Right forelimb (tissue), 1 donor: ENCODE measurements at regions not wholly inside any gene's neighbourhood (a gene's known extent, or its start where the extent isn't known, plus 50 kb on each side); places are given as distances from the start of the nearest gene placed in this dataset.
A peak's percentile ranks its signal among the peaks of the same experiment; 100 is the strongest.

Experiments
- DNase-seq: peaks from one replicate; pipeline ENCODE4 v3.0.0-alpha.2; 2018

DNA sequence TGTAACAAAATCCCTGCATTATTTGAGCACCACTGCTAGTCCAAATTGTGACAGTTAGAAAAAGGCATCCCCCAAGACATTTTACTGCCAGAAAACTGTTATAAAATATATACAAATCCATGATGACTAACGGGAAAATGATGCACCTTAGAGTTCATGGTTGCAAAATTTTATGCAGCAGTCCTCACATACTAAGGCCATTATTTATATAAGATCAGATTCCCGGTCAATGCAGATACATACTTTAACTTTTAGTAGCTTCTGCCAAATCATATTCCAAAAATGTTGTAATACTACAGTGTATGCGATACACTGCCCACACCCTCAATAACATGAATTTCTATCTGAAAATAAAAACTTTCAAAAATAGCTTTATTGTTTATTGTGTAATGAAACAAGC, 239.9 kb upstream of the ZNF32 start:
- no peak for DNase-seq

DNA sequence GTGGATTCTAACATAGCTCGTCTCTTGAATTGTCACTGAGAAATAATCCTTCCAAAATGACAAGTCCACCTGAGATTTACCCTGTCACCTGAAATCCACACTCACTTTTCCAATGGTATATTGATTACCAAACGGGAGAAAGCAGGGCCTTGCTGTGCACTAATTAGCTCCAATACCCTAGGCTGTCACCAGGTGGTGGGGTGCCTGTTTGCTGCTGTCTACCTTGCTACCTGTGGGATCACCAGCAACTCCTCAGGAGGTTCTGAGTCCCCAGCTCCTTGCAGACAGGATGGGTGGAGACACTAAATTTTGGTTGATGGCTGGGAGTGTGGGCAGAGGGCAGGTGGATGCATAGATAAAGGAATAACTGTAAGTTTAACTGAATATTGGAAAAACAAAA, 237.2 kb upstream of the ZNF32 start:
- no peak for DNase-seq

DNA sequence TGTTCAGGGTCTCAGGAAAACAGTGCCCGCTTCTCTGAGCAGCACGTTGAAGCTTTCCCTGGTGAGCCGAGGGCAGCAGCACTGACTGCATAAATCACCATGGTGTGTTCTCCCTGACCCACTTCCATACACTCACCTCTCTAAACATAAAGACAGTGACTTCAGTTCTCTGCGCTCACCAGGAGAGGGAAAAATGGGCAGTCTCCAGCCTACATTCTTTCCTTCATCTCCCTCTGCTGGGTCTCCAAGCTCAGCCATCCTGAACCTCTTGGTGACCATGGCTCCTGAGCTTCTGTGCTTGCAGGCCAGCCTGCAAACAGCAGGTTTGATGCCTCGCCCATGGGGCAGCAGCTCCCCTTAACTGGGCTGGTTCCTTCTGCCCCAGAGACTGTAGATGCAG, 236.6 kb upstream of the ZNF32 start:
- DNase-seq, result no peak

DNA sequence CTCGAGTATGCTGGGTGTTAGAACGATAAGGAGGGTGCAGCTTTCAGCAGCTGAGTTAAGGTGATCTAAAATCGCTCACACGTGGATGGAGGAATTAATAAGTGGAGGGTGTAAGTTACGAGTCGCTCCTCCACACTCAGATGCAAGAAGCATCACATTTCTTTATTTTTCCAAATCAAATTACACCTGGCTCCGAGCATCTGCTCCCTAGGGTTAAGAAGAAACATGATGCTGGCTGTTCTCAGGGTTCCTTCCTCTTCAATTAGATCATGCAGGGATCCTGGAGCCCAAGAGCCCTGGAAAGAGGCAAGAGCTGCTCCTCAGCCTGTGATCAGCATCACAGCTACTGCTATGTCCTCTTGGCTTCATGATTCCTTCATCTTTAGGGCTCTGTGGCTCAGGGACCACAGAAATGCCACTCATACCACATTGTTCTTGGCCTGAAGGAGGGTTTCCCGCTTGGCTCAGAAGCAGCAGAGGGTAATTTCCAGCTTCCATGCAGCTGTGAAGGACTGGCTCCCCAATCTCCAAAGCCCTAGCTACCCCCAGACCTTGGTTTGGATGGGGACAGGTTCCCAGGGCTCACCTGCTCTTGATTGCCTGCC, 235.9 kb upstream of the ZNF32 start:
- no peak for DNase-seq

DNA sequence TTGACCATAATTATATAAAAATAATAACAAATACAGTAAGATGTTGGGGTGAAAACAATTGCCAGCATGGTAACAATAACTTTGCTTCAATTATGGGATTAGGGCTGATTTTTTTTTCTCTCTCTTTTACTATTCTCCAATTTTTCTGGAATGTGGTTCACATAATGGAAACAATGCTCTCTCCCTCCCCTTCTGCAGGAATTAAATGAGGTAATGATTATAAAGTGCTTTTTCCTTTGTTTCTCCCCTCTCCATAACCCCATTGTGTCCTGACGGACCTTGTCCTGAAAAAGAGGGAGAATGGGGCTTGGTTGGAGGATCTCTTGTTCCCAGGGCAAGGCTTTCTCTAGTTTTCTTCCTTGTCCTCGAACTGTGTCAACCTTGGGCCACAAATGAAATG, 234.0 kb upstream of the ZNF32 start:
- no peak for DNase-seq

DNA sequence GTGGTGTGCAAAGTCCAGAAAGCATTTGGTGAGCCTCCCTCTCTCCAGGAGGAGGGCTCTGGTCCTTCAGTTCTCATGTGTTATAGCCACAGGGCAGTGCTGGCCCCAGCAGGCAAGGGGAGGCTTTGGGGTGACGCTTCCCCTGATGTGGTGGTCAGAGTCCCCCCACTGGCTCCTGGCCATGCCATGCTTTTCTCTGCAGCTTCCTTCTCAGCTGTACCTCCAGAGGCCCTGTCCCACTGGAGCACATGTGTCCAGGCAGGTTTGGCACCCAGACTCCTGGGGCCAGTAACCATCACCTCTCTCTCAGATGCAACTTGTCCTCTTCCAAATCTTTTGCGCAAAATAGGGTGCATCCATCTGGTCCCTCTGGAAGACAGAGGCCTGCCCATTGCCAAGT, 233.0 kb upstream of the ZNF32 start:
- no peak for DNase-seq

DNA sequence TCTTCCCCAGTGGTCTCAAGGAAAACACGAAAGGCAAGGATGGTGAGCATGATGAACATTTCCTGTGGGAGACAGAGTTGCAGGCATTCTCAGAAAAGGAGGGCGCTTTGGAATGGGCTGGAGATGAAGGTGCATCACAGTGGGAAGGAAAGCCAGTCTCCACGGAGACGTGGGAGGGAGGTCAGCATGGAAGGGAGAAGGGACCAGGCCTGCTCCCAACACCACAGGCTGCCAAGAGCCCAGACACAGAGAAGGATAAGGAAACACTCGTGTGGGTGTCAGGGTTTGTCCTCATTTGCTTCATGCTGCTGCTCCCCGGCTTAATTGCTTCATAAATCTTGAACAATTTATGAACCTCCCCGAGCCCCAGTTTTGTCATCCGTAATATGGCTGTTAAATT, 231.5 kb upstream of the ZNF32 start:
- DNase-seq, result no peak

DNA sequence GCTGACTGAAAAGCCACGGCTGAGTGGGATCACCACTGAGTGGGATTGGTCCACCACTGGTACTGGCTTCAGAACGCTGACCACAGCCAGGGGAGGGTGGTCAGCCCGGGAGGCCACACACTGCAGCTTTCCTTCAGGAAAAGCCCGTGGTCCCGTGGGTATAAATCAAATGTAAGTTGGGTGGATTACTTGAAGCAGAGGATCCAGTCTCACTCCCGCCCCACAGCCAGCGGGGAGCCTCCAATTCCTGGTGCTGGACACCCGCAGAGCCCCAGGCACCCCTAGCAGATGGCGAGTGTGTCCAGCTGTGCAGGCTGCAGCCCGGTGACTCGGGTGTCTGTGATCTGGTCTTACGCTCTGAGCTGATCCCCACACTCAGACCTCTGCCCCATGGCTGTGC, 231.1 kb upstream of the ZNF32 start:
- no peak for DNase-seq

DNA sequence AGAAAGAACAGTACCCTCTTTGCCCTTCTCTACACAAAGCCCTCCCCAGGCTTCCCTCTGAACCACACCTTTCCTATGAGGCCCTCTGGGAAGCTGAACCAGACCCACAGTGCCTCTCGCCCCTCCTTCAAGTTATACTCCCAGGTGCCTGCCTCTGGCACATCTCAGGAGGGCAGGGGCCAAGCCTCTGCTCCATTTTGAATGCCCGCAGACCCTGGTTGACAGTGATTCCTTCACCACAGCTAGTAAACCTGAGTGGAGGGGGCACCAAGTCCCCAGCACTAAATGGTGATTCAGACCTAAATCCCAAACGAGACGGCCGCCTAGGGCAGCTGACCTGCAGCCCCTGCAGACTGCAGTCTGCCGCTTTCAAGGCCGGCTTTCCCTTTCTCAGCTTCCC, 230.5 kb upstream of the ZNF32 start:
- no peak for DNase-seq

DNA sequence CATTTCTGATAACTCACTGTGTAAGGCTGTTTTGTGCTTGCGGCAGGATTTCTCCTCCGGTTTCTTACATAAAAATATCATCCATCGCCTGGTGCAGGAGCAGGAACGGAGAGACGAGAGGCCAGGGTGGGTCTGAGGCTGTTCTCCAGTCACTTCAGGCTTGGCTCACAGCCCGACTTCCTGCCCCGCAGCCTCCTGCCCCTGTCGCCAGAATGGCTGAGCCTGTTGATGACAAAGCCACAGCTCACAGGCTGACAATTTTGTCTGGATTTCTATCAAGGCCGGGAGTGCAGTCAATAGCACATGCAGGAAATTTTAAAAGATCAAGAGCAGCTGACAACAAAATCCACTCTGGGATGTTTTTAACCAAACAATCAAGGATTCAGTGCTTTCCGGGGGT, 229.7 kb upstream of the ZNF32 start:
- DNase-seq, result no peak

DNA sequence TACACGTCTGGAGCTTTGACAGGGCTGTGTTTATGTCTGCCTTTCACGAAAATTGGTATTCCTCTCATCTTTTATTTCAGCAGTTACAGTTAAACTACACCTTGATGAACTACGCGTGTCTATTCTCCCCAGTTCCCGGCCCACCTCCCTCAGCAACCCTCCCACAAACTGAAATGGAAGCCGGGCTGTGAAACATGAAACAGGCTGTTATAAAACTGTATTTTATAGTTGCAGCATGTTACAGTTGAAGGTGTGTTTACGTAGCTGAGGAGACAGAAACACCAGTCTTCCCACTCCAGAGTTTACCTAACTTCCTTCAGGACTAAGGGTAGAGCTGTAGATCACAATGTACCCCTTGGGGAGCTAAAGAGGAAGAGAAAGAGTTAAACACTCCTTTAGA, 228.3 kb upstream of the ZNF32 start:
- DNase-seq, result no peak

DNA sequence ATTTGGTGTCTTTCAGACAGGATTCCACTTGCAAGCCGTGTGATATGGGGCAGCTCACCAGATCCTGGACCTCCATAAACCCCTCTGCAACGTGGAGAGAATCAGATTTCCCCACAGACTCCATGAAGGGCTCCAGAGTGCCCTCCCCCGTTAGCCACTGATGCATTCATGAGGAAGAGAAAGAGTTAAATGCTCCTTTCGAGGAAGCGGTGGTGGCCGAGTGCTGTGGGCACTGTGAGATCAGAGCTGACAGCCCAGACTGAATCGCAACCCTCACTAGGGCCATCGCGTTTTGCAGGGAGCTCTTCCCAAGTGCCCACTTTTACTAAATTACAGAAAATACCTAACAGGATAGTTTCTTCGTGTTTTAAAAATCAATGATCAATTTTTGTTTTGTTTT, 226.3 kb upstream of the ZNF32 start:
- DNase-seq, result no peak

DNA sequence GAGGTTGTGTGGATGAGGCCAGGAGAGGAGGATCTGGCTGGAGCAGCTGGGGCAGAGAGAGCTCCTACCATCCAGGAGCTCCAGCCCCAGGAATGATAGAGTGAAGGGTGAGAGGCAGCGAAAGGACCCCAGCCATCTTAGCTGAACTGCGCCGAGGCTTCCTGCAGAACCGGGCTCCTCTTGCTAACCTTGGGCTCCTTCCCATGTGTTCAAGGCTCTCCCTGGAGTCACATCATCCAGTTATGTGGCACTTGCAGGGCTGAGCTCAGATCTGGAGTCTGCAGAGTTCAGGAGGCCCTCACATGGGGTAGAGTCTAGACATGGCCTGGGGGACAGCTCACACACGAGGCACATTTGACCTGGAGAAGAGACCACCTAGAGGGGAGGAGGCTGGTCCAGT, 225.0 kb upstream of the ZNF32 start:
- no peak for DNase-seq

DNA sequence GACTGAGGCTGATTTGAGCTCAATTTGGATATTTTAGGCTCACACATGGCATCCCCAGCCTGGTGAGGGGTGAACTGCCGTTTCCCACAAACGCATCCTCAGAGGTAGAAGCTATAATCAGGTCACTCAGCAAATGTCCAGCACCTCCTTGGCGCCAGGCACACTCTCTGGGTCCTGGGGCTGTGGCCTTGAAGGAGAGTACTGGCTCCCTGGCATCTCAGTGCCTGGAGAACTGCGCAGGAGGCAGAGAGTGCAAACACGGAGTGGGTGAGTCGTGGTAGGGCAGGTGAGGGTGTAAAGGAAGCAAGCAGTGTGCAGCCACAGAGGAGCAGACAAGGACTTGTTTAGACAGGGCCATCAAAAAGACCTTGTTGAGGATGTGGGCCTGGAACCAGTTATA, 224.0 kb upstream of the ZNF32 start:
- DNase-seq, result no peak

DNA sequence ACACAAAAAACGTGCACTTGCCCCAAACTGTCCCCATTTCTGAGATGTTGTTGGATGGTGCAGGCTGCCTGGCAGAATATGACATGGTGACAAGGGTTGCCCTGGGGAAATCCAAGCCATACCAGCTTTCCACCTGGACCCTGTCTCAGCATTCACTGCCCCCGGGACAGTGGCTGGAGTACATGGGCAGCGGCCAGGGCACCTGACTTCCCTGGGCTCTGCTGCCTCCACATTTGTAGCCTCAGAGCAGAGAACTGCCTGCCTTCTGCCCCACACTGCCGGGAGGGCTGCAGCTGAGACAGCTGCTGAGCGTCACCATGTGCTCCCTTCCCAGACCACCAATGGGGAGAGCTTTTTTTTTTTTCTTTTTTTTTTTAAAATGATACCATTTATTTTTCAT, 222.9 kb upstream of the ZNF32 start:
- no peak for DNase-seq

DNA sequence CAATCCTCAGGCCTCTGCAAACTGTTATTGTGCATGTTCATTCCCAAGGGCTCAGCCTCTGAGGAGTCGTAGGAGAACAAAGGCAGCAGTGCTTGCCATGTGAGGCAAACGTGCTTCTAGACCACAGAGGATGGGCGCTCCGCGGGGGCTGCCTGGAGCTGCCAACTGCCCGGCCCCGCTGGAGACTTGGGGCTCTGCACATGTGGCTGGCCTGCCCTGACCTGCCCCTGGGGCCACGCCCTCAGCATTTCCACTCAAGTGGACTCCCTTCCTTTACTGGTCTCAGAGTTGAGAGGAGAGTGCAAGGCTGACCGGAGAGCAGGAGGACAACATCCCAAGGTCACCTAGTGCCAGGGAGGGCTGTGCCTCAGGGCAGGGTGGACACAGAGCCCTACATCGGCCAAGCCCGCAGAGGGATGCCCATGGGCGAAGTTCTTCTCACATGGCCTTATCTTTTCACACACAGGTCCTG, 222.3 kb upstream of the ZNF32 start:
- DNase-seq, result no peak

DNA sequence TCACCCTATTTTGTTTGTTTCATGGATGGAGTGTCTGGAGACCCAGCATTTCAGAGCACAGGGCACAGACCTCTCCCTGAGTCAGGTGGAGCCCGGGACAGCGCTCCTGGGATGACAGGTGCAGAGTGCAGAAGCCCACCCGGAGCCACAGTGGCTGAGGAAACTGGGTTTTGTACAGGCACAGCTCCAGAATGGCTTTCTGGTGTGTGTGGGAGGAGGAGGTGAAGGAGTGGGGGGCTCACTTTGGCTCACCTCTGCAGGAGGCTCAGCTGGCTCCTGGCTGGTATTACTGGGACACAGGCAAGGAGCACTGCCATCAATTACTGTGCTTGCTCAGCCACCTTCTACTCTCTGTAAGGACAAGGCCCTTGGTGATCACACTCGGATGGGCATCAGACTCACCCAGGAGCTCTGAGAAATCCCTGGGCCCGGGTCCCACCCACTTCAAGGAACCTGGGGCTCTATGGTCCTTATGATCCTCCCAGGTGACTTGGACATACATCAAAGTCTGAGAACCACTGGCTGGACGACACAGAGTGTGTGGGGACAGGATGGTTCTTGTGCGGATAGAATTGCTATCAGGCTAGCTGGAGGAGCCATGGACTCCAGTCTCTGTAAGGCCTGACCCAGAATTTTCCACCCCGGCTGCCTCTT, 221.1 kb upstream of the ZNF32 start:
- DNase-seq, result no peak

DNA sequence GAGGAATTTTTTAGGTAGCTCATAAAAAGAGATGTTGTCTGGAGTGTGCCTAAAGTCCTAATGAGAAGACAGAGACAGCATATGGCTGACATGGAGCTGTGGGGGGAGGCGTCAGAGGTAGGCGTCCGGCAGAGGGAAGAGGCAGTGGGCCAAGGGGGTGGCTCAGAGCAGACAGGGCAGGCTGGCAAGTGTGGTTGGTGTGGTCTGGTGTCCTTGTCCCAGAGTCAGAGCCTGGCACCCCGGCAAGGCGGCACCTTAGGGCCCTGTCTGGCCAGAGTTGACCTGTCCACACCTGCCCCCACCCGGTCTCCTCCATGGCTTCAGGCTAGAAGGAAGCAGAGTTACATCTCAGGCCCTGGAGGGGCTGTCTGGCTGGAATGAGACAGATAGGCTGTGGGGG, 220.3 kb upstream of the ZNF32 start:
- DNase-seq, result no peak

DNA sequence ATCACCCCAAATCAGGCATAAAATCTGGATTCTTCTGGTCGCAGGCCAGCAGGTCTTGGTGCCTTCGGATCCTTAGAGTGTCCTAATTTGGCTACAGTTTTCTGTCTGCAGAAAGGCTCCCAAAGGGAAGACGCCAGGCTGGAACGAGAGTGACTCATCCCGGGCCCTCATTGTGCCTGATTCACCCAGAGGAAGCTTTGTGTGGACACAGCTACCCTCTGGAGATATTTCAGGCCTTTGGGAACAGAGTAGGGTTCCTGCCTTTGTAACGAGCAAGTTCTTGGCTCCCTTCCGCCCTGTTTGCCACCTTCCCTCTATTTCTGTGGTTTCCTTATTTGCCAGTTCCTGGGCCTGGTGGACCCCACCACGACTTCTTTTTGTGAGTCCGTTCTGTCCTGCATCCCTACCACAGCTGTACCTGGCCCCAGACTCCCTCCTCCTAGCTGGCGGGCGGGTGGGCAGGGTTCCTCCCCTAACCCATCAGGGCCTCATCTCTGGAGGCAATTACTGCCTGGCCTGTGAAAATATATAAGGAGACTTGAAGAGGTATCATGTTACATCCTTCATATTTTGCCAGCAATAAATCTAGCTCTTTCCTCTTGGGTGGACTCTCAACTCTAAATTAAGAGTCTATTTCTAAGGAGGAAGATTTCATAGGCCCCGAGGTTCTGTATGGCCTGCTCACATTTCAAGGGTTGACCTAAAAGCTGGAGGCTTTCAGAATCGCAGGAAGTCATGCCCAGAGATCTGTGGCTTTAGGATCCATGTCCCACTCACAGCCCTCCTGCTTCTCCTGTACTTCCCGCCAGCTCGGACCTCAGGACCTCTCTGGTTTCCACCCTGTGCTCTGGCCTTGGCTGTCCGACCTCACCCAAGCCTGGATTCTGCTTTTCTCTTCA, 219.2 kb upstream of the ZNF32 start:
- DNase-seq, result no peak

DNA sequence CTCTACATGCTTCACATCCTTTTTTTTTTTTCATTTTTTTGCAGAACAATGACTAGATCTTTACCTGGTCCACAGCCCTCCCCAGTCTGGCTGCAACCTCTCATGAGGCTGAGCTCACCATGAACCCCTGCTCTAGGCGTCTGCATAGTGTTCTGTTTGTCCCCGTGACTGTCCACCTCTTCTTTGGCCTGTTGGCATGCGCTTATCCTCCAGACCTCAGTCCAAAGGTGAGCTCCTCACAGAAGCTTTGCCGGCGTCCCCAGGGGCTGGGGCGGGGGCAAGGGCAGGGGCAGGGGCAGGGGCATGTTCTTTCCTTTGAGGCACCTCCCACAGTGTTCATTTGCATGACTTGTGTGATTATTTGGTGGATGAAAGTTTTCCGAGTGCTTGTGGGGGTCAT, 218.4 kb upstream of the ZNF32 start:
- no peak for DNase-seq

DNA sequence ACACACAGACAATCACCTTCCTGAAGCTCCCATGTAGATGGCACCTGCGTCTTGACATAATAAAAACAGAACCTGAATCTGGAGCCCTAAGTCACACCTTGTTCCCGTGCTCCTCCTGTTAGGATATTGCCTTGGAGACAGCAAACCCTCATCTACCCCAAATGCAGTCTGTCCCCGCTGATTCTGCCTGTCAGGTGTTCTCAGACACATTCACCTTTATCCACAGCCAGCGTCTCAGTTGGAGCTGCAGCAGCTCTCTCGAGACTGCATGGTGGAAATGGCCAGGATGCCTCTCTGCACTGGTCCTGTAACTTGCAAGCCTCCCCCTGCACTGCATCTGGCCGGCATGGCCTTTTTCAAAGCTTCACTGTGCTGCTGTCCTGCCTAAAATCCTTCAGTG, 218.0 kb upstream of the ZNF32 start:
- no peak for DNase-seq

DNA sequence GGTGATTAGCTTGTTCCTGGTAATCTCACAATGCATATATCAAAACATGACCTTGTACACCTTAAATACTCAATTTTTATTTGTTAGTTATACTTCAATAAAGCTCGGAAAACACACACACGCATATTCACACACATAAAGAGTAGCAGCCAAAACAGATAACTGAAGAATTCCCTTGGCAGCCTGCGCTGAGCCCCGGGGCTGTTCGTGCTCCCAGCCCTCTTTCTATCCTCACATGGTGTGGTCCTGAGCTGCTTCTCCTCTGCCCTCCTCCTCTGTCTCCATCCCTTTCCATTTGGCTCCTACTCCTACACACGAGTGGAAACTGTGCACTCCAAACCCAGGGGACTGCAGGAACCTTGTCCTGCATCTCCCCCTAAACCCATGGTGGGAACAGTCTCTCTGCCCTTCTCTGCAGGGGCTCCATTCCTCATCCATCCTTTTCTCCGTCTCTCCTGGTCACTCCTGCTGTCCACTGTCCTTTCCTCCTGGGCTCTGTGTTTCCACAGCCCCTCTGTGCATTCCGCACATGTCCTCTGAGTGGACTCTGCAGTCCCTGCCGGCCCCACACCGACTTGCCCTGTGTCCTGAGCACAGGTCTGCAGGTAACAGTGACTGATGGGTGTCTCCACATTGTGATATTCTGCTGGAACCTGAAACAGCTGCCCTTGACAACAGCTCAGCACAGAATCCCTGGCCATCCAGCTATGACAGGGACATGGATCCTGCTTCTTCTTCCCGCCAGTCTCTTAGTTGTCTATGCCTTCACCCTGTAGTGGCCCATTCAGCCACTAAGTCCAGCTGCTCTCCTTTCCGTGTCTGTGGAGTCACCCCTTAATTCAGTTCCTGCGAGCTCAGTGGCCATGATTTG, 216.8 kb upstream of the ZNF32 start:
- DNase-seq, result peak; percentile 37

DNA sequence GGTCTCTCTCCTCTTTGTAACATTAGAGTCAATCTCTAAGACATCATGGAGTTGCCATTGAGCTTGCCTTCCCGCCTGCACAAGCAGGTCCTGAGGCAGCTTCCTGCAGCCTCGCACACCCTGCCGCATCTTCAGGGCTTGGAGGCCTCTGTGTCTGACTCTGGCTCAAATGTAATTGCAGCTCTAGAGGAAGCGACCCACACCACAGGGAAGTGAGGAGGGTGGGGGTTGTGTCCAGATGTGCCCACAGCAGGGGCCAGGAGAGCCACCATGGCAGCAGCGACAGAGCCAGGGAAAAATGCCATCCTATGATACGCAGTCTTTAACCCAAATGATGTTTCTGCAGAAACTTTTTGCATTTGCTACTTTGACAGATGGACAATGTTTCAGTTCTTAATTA, 216.0 kb upstream of the ZNF32 start:
- DNase-seq, result no peak
